ENCODE measurements at regions not wholly inside any gene's neighbourhood (a gene's known extent, or its start where the extent isn't known, plus 50 kb on each side); places are given as distances from the start of the nearest gene placed in this dataset.

DNA sequence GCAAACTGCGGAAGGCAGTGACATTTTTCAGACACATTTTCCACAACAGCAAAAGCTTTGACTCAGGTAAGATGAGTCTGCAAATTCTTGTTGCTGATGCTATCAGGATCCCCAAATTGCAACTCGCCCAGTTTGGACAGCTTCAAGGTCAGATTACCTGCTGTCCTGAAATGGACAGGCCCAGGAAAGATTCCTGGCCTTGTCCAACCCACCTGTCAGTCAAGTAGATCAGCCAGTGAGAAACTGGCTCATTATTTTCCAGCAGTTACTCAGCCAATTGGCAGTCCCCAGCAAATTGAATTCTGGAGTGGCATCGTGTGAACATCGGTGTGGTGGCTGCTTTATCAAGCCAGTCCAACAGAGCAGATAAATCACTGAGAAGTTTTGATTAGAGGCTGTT lies 84.5 kb upstream of the SNAP25 start:
- no peak overlapping the region for H3K4me3 ChIP-seq (ENCODE audit: low read depth, low read length)
- TF ChIP-seq, protein P1, sequence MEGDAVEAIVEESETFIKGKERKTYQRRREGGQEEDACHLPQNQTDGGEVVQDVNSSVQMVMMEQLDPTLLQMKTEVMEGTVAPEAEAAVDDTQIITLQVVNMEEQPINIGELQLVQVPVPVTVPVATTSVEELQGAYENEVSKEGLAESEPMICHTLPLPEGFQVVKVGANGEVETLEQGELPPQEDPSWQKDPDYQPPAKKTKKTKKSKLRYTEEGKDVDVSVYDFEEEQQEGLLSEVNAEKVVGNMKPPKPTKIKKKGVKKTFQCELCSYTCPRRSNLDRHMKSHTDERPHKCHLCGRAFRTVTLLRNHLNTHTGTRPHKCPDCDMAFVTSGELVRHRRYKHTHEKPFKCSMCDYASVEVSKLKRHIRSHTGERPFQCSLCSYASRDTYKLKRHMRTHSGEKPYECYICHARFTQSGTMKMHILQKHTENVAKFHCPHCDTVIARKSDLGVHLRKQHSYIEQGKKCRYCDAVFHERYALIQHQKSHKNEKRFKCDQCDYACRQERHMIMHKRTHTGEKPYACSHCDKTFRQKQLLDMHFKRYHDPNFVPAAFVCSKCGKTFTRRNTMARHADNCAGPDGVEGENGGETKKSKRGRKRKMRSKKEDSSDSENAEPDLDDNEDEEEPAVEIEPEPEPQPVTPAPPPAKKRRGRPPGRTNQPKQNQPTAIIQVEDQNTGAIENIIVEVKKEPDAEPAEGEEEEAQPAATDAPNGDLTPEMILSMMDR (IDR thresholded peaks at IDR 0.05; ENCODE audit: insufficient read depth, low read length) = no peak
- no peak for DNase-seq (ENCODE audit: low read depth)

DNA sequence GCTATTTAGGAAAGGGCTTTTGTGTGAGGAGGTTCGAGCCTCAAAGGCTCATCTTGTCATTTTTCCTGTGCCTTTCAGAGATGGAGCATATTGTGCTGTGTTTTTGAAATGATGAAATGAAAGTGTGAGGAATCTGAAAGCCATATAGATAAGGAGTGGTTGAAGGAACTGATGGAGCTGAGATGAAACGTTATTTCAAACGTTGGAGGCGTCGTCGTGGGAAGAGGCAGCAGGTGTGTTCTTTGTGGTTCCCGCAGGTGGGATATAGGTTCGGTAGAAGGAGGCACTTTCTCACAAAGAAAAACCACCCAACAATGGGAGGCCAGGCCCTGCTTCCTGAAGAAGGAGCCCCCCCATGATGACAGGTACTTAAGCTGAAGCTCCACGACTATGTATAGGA lies 83.2 kb upstream of the SNAP25 start:
- no peak overlapping the region for H3K4me3 ChIP-seq (ENCODE audit: low read depth, low read length)
- TF ChIP-seq, protein P1 (IDR thresholded peaks at IDR 0.05; ENCODE audit: insufficient read depth, low read length) = no peak
- DNase-seq (ENCODE audit: low read depth) = no peak

DNA sequence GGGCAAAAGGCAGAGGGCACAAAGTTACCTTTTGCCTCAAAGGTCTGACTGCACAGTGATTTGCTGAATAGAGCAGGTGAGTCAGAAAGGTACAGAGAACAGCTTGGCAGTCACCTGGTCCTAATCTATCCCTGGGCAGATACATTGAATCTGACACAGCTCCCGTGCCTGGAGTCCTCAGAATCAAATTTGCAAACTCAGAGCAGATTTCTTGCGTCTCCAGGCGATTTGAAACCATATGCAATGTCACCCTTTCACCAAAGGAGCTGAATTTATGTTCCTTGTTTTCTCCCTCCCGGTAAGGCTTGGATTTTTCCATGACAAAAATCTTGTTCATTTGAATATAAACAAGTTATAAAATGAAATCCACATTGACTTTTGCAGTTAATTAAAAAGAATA lies 81.6 kb upstream of the SNAP25 start:
- DNase-seq (ENCODE audit: low read depth) = no peak
- no peak overlapping the region for H3K4me3 ChIP-seq (ENCODE audit: low read depth, low read length)
- TF ChIP-seq, protein P1 (IDR thresholded peaks at IDR 0.05; ENCODE audit: insufficient read depth, low read length) = no peak

DNA sequence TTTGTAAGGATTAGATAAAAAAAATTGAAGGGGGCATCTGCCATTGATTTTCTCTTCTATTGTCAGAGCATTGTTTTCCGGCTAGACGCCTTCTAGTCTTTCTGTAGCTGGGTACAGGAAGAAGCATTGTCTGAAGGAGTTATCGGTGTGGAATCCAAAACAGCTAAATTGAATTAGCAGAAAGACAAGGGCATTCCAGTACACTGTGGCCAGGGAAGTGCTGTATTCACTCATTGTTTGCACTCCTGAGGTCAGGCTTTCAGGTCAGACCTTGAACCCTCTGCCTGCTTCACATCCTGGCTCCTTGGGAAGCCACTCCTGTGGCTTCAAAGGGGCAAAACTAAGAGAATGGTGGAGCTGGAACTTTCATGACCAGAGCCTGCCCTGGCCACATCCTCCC lies 81.1 kb upstream of the SNAP25 start:
- DNase-seq (ENCODE audit: low read depth) = no peak
- TF ChIP-seq, protein P1 (IDR thresholded peaks at IDR 0.05; ENCODE audit: insufficient read depth, low read length) = no peak

DNA sequence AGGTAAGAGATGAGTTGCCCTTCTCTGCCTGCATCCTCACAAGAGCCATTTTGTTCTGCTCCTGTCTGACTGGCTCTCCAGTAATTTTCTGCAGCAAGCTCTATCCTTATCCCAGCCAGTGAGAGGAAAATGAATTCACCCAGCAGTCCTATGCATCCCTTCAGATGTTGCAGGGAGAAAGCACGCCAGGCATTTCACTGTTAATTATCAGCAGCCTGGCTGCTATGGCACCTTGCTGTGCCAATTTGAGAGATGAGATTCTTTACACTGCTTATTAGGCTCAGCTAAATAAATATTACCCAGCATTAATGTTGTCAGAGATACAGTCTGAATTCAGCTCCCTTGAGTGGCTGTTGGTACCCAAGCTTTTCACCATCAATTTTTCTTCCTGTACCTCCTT lies 61.1 kb upstream of the SNAP25 start:
- no peak for DNase-seq (ENCODE audit: low read depth)
- H3K4me3 ChIP-seq (ENCODE audit: low read depth, low read length) = no peak overlapping the region
- TF ChIP-seq, protein P1 (IDR thresholded peaks at IDR 0.05; ENCODE audit: insufficient read depth, low read length) = no peak

More for the DNA sequence above, 81.1 kb upstream of the SNAP25 start:
- no peak overlapping the region for H3K4me3 ChIP-seq (ENCODE audit: low read depth, low read length)

DNA sequence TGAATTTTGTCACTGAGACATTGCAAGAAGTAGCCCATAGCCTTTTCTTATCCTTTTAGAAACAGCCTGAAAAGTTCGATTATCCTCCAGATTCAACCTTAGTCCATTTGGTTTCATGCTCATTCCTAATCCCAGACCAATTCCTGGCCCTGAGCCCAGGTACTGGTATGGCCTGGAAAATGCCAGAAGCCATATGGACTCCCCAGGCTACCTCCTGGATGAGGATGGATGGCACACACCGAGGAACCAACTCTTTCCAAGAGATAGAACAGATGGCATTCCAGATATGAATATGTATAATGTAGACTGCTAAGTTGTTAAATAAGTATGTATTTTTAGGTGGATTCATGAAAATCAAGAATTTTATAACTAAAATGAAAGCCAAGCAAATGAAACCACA lies 51.6 kb upstream of the SNAP25 start:
- TF ChIP-seq, protein P1 (IDR thresholded peaks at IDR 0.05; ENCODE audit: insufficient read depth, low read length) = no peak
- DNase-seq (ENCODE audit: low read depth) = no peak
- H3K4me3 ChIP-seq (ENCODE audit: low read depth, low read length) = no peak overlapping the region

DNA sequence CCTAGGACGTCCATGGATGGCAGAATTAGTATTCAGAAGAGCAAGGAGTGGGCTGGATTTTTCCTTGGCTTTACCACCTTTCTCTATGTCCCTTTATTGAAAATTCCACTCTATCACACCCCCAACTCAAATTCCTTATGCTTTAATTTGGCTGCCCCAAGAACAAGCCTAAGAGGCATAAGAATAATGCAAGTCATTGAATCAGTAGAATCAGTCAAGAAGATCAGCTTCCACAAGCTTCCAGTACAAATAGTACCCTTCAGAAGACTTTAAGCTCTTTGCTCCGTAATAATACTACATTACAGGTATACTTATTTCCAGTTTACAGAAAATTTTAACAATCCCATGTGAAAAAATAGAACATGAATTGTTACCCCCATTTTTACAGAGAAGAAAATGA lies 51.0 kb upstream of the SNAP25 start:
- TF ChIP-seq, protein P1 (IDR thresholded peaks at IDR 0.05; ENCODE audit: insufficient read depth, low read length) = no peak
- no peak for DNase-seq (ENCODE audit: low read depth)
- H3K4me3 ChIP-seq (ENCODE audit: low read depth, low read length) = no peak overlapping the region
